WTC11 (cell line): ENCODE measurements at regions not wholly inside any gene's neighbourhood (a gene's known extent, or its start where the extent isn't known, plus 50 kb on each side); places are given as distances from the start of the nearest gene placed in this dataset.

Experiments used
- ATAC-seq: fragments of 200-7000 bp; cut with Tn5 transposase; 2 replicates; pipeline ENCODE4 v1.10.0; 2021; ENCODE audit warnings: mild to moderate bottlenecking, moderate library complexity
- CTCF ChIA-PET: fragments of 300-600 bp; sonication (Branson Sonifier 250); formaldehyde crosslinking; loops from one replicate; lab custom pipeline; 2021; ENCODE audit warnings: antibody characterized with exemption; lab: Charles Lee
- POLR2A ChIA-PET: fragments of 350-600 bp; sonication (Branson Sonifier 250); formaldehyde crosslinking; loops from one replicate; lab custom pipeline; 2021; ENCODE audit warnings: antibody characterized with exemption; lab: Charles Lee
- DNase-seq: peaks from one replicate; pipeline ENCODE4 v3.0.0; 2021; ENCODE audit warnings: low spot score
- H3K27ac Mint-ChIP-seq: 2 replicates; pipeline ENCODE4 v1.8.0; 2021; ENCODE audit warnings: mixed read lengths
- H3K27me3 Mint-ChIP-seq: 2 replicates; pipeline ENCODE4 v1.8.0; 2021; ENCODE audit warnings: low read depth, mild to moderate bottlenecking, moderate library complexity, mixed read lengths
- H3K36me3 Mint-ChIP-seq: 2 replicates; pipeline ENCODE4 v1.8.0; 2021; ENCODE audit warnings: mixed read lengths
- H3K4me1 Mint-ChIP-seq: 2 replicates; pipeline ENCODE4 v1.8.0; 2022; ENCODE audit warnings: mixed read lengths
- H3K4me3 Mint-ChIP-seq: 2 replicates; pipeline ENCODE4 v1.8.0; 2021; ENCODE audit warnings: mild to moderate bottlenecking, moderate library complexity, mixed read lengths
- H3K9me3 Mint-ChIP-seq: 2 replicates; pipeline ENCODE4 v1.8.0; 2021; ENCODE audit warnings: mixed read lengths
- AR ChIP-seq: fragments of 250-450 bp; sonication (Bioruptor Pico); IDR thresholded peaks from 2 replicates; pipeline ENCODE4 v1.9.0; 2021; ENCODE audit warnings: mild to moderate bottlenecking
- ARID4B ChIP-seq: sonication (generic); formaldehyde crosslinking; IDR thresholded peaks from 2 replicates; pipeline ENCODE4 v1.8.0; 2023; ENCODE audit warnings: missing genetic modification reagents, mild to moderate bottlenecking, borderline replicate concordance
- ATF6 ChIP-seq: sonication (generic); formaldehyde crosslinking; IDR thresholded peaks from 2 replicates; pipeline ENCODE4 v1.8.1; 2023; ENCODE audit warnings: mild to moderate bottlenecking, missing genetic modification reagents
- CBFB ChIP-seq: sonication (generic); formaldehyde crosslinking; IDR thresholded peaks from 2 replicates; pipeline ENCODE4 v1.8.1; 2022; ENCODE audit warnings: mild to moderate bottlenecking, low read depth, missing genetic modification reagents
- CREB1 ChIP-seq: sonication (generic); formaldehyde crosslinking; IDR thresholded peaks from 2 replicates; pipeline ENCODE4 v1.8.0; 2023; ENCODE audit warnings: mild to moderate bottlenecking, missing genetic modification reagents
- KAT7 ChIP-seq: sonication (generic); formaldehyde crosslinking; IDR thresholded peaks from 2 replicates; pipeline ENCODE4 v1.8.1; 2023; ENCODE audit warnings: missing genetic modification reagents, mild to moderate bottlenecking, borderline replicate concordance
- NFYB ChIP-seq: sonication (generic); formaldehyde crosslinking; conservative IDR thresholded peaks from 2 replicates; pipeline ENCODE4 v1.8.0; 2022; ENCODE audit warnings: low read depth, missing genetic modification reagents
- OVOL2 ChIP-seq: fragments of 250-450 bp; sonication (Bioruptor Pico); IDR thresholded peaks from 2 replicates; pipeline ENCODE4 v1.9.0; 2021; ENCODE audit warnings: mild to moderate bottlenecking, borderline replicate concordance
- TP53 ChIP-seq: sonication (generic); formaldehyde crosslinking; IDR thresholded peaks from 2 replicates; pipeline ENCODE4 v1.8.1; 2023; ENCODE audit warnings: mild to moderate bottlenecking, missing genetic modification reagents
- ZBTB43 ChIP-seq: sonication (generic); formaldehyde crosslinking; IDR thresholded peaks from 2 replicates; pipeline ENCODE4 v1.8.1; 2023; ENCODE audit warnings: mild to moderate bottlenecking, missing genetic modification reagents
- ZNF219 ChIP-seq: sonication (generic); formaldehyde crosslinking; IDR thresholded peaks from 2 replicates; pipeline ENCODE4 v1.8.0; 2023; ENCODE audit warnings: missing genetic modification reagents, mild to moderate bottlenecking, borderline replicate concordance
- ZNF232 ChIP-seq: sonication (generic); formaldehyde crosslinking; IDR thresholded peaks from 2 replicates; pipeline ENCODE4 v1.8.0; 2022; ENCODE audit warnings: mild to moderate bottlenecking, missing genetic modification reagents
- ZNF317 ChIP-seq: sonication (generic); formaldehyde crosslinking; IDR thresholded peaks from 2 replicates; pipeline ENCODE4 v1.8.1; 2023; ENCODE audit warnings: low read depth, mild to moderate bottlenecking, moderate library complexity, missing genetic modification reagents, borderline replicate concordance
- ZNF512 ChIP-seq: sonication (generic); formaldehyde crosslinking; IDR thresholded peaks from 2 replicates; pipeline ENCODE4 v1.8.1; 2022; ENCODE audit warnings: missing genetic modification reagents, borderline replicate concordance
- ZNF532 ChIP-seq: fragments of 250-450 bp; sonication (Bioruptor Pico); IDR thresholded peaks from 2 replicates; pipeline ENCODE4 v1.9.0; 2021; ENCODE audit warnings: mild to moderate bottlenecking, borderline replicate concordance

GRCh38 chr6:167442245-167442644 is 117.4 kb downstream of the TTLL2 start (continued):
- no peak for TF ChIP-seq ATF6 (CRISPR knock-in tag)
- no peak; the same call in 1 of the 2 replicates for TF ChIP-seq AR (CRISPR knock-in tag)
- no peak for TF ChIP-seq ZBTB43
- TF ChIP-seq ZNF532 (CRISPR knock-in tag), result no peak

GRCh38 chr6:167442796-167443680 is 118.2 kb downstream of the TTLL2 start:
- Mint-ChIP-seq H3K27ac (peak overlapping the region; percentile 98), H3K9me3 (peaks cover 5% of the 10 kb centered on the region)
- TF ChIP-seq ZNF512, result no peak
- TF ChIP-seq ZNF232 (CRISPR knock-in tag), result no peak
- TF ChIP-seq TP53 (CRISPR knock-in tag), result no peak
- TF ChIP-seq CREB1, result no peak
- TF ChIP-seq ZNF317 (CRISPR knock-in tag), result no peak
- TF ChIP-seq CBFB, result no peak
- no peak for TF ChIP-seq OVOL2
- no peak for TF ChIP-seq ARID4B
- TF ChIP-seq NFYB (CRISPR knock-in tag), result no peak
- no peak for TF ChIP-seq KAT7
- no peak for TF ChIP-seq ZNF219 (CRISPR knock-in tag)

More at GRCh38 chr6:167442796-167443680, 118.2 kb downstream of the TTLL2 start:
- DNase-seq (no peak), ATAC-seq (no peak)
- ChIA-PET CTCF (no interaction called here), POLR2A (no interaction called here)
- H3K4me3 Mint-ChIP-seq, result peak overlapping the region; percentile 38
- H3K4me1 Mint-ChIP-seq, result peaks cover 79% of the 10 kb centered on the region
- H3K36me3 Mint-ChIP-seq, result peaks cover 5% of the 10 kb centered on the region; the same call in 1 of the 2 replicates
- H3K27me3 Mint-ChIP-seq, result no peaks in the 10 kb centered on the region
